HCT116 (cell line): ENCODE measurements at regions not wholly inside any gene's neighbourhood (a gene's known extent, or its start where the extent isn't known, plus 50 kb on each side); places are given as distances from the start of the nearest gene placed in this dataset.

Experiments used
- TF ChIP-seq, protein P1 (sequence below): IDR thresholded peaks from 2 replicates; pipeline ENCODE4 v1.6.1; 2011; ENCODE audit warnings: mild to moderate bottlenecking, low read length, moderate library complexity; ENCODE audit not compliant: insufficient replicate concordance; ENCODE audit errors: extremely low read depth
- TF ChIP-seq, protein P2 (sequence below), 3 experiments: fragments of 200-600 bp in 1 of 3; sonication (generic) in 1 of 3; IDR thresholded peaks in 2 of 3; conservative IDR thresholded peaks in 1 of 3; 2 replicates each; pipeline ENCODE4 v1.5.1; 2012 to 2017; ENCODE audit warnings: low read depth in 2 of 3, low read length in 2 of 3, antibody characterized with exemption in 1 of 3, borderline replicate concordance in 1 of 3, control low read depth in 1 of 3, mild to moderate bottlenecking in 1 of 3, mixed read lengths in 1 of 3, mixed run types in 1 of 3, moderate library complexity in 1 of 3; ENCODE audit not compliant: insufficient read depth in 1 of 3

DNA sequence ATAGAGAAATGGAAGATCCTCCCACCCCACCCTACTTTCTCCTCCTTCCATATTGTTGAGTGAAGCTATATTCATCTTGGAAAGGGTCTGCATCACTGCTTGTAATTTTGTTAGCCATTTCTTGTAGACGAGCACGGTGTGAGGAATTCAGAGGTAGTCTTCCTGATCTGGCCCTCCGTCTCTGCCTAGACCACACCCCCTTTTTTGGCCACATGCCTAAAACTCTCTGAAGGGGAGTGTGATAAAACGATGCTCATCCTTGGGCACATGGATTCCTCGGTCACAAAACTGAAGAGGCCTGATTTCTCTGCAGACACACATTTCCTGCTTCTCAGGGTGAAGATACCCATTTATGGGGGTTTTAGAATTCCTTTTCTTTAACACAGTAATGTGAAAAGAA lies 182.8 kb downstream of the LARP7 start:
- TF ChIP-seq, protein P1, sequence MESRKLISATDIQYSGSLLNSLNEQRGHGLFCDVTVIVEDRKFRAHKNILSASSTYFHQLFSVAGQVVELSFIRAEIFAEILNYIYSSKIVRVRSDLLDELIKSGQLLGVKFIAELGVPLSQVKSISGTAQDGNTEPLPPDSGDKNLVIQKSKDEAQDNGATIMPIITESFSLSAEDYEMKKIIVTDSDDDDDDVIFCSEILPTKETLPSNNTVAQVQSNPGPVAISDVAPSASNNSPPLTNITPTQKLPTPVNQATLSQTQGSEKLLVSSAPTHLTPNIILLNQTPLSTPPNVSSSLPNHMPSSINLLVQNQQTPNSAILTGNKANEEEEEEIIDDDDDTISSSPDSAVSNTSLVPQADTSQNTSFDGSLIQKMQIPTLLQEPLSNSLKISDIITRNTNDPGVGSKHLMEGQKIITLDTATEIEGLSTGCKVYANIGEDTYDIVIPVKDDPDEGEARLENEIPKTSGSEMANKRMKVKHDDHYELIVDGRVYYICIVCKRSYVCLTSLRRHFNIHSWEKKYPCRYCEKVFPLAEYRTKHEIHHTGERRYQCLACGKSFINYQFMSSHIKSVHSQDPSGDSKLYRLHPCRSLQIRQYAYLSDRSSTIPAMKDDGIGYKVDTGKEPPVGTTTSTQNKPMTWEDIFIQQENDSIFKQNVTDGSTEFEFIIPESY = no peak
- TF ChIP-seq, protein P2, sequence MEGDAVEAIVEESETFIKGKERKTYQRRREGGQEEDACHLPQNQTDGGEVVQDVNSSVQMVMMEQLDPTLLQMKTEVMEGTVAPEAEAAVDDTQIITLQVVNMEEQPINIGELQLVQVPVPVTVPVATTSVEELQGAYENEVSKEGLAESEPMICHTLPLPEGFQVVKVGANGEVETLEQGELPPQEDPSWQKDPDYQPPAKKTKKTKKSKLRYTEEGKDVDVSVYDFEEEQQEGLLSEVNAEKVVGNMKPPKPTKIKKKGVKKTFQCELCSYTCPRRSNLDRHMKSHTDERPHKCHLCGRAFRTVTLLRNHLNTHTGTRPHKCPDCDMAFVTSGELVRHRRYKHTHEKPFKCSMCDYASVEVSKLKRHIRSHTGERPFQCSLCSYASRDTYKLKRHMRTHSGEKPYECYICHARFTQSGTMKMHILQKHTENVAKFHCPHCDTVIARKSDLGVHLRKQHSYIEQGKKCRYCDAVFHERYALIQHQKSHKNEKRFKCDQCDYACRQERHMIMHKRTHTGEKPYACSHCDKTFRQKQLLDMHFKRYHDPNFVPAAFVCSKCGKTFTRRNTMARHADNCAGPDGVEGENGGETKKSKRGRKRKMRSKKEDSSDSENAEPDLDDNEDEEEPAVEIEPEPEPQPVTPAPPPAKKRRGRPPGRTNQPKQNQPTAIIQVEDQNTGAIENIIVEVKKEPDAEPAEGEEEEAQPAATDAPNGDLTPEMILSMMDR (IDR thresholded peaks at IDR 0.05 in 2 of 3, conservative IDR thresholded peaks at IDR 0.05 in 1 of 3; ENCODE audit: borderline replicate concordance in 1 of 3, insufficient read depth in 1 of 3, low read depth in 2 of 3, low read length in 2 of 3) = no peak
